Endothelial cell of umbilical vein (primary cell): ENCODE measurements at regions not wholly inside any gene's neighbourhood (a gene's known extent, or its start where the extent isn't known, plus 50 kb on each side); places are given as distances from the start of the nearest gene placed in this dataset.

Source experiments
- BruUV-seq: library from RNA; stranded (reverse); fragments of 400-500 nt; replicated peaks from 2 replicates; lab custom pipeline; 2021; lab: Mats Ljungman, UMichigan
- CTCF ChIA-PET: fragments of 300-600, 350-600 bp; sonication (Branson Sonifier 250); formaldehyde crosslinking; loops from one replicate; lab custom pipeline; 2021; ENCODE audit warnings: antibody characterized with exemption, inconsistent platforms; lab: Charles Lee
- POLR2A ChIA-PET: fragments of 300-600, 350-600 bp; sonication (Branson Sonifier 250); formaldehyde crosslinking; loops from one replicate; lab custom pipeline; 2021; ENCODE audit warnings: antibody characterized with exemption, inconsistent platforms; lab: Charles Lee
- DNase-seq: peaks from one replicate; pipeline ENCODE4 v3.0.0-alpha.2; 2011; ENCODE audit warnings: low read depth, low spot score
- FAIRE-seq: peaks from 2 replicates; lab custom pipeline; 2011; peaks lifted over from hg19 to GRCh38; lab: Jason Lieb, UNC
- H2AFZ ChIP-seq: 2 replicates; pipeline ENCODE4 v1.6.0; 2012; ENCODE audit warnings: low read depth, low read length, control low read depth, inconsistent platforms
- H3K27ac ChIP-seq: 2 replicates; pipeline ENCODE4 v1.5.1; 2011; ENCODE audit warnings: low read depth, mild to moderate bottlenecking, control low read depth, low read length, moderate library complexity; ENCODE audit not compliant: insufficient read depth
- H3K27me3 ChIP-seq, 2 experiments: 2 replicates each; pipeline versions ENCODE4 v1.6.0 to v1.6.1; 2011; ENCODE audit warnings: low read length in 2 of 2, mixed read lengths in 1 of 2; ENCODE audit not compliant: control insufficient read depth in 2 of 2, insufficient read depth in 2 of 2
- H3K36me3 ChIP-seq, 2 experiments: 2 replicates in 1 of 2; 3 replicates in 1 of 2; pipeline ENCODE4 v1.5.1; 2011; ENCODE audit warnings: low read length in 2 of 2, mild to moderate bottlenecking in 1 of 2, moderate library complexity in 1 of 2; ENCODE audit not compliant: control insufficient read depth in 2 of 2, insufficient read depth in 2 of 2; ENCODE audit errors: extremely low read depth in 1 of 2
- H3K4me1 ChIP-seq: 3 replicates; pipeline ENCODE4 v1.5.1; 2011; ENCODE audit warnings: mild to moderate bottlenecking, low read length; ENCODE audit not compliant: control insufficient read depth, insufficient read depth; ENCODE audit errors: extremely low read depth
- H3K4me2 ChIP-seq: 2 replicates; pipeline ENCODE4 v1.6.1; 2011; ENCODE audit warnings: low read length, control low read depth, mixed read lengths; ENCODE audit not compliant: insufficient read depth
- H3K4me3 ChIP-seq, 3 experiments: fragments of 200-600 bp in 1 of 3; sonication (generic), shearing (Covaris generic) in 1 of 3; replicated peaks in 1 of 3; 2 replicates each; pipeline ENCODE4 v1.5.1; 2011 to 2016; ENCODE audit warnings: control low read depth in 3 of 3, low read length in 3 of 3, mild to moderate bottlenecking in 2 of 3, inconsistent platforms in 1 of 3, low read depth in 1 of 3, moderate library complexity in 1 of 3; ENCODE audit not compliant: insufficient read depth in 1 of 3
- H3K79me2 ChIP-seq: 2 replicates; pipeline ENCODE4 v1.6.0; 2012; ENCODE audit warnings: low read length, inconsistent platforms; ENCODE audit not compliant: control insufficient read depth, insufficient read depth
- H3K9ac ChIP-seq: replicated peaks from 2 replicates; pipeline ENCODE3; 2011; ENCODE audit warnings: low read length, control low read depth; ENCODE audit not compliant: insufficient read depth; ENCODE audit errors: extremely low read depth
- H3K9me1 ChIP-seq: replicated peaks from 3 replicates; pipeline ENCODE4 v1.6.0; 2011; ENCODE audit warnings: mild to moderate bottlenecking, low read length; ENCODE audit not compliant: control insufficient read depth, insufficient read depth; ENCODE audit errors: extremely low read depth
- H3K9me3 ChIP-seq: replicated peaks from 2 replicates; pipeline ENCODE4 v1.5.1; 2012; ENCODE audit warnings: low read length, inconsistent platforms; ENCODE audit not compliant: control insufficient read depth, insufficient read depth
- H4K20me1 ChIP-seq: replicated peaks from 2 replicates; pipeline ENCODE3; 2011; ENCODE audit warnings: mild to moderate bottlenecking, low read length; ENCODE audit not compliant: control insufficient read depth, insufficient read depth; ENCODE audit errors: extremely low read depth
- CTCF ChIP-seq, 2 donors: IDR thresholded peaks; 1 replicate in 1 of 2; 2 replicates in 1 of 2; pipeline ENCODE4 v1.5.1; 2011; ENCODE audit warnings: low read length in 2 of 2, mild to moderate bottlenecking in 2 of 2, moderate library complexity in 2 of 2, control low read depth in 1 of 2, inconsistent platforms in 1 of 2, low read depth in 1 of 2; ENCODE audit not compliant: insufficient read depth in 1 of 2; ENCODE audit errors: extremely low read depth in 1 of 2
- EZH2 ChIP-seq: IDR thresholded peaks from 2 replicates; pipeline ENCODE4 v1.6.1; 2012; ENCODE audit warnings: borderline replicate concordance, low read depth, mild to moderate bottlenecking, moderate library complexity, low read length, inconsistent platforms; ENCODE audit not compliant: severe bottlenecking
- FOS ChIP-seq: IDR thresholded peaks from 2 replicates; pipeline ENCODE4 v1.6.1; 2011; ENCODE audit warnings: mild to moderate bottlenecking, low read length, moderate library complexity, borderline replicate concordance; ENCODE audit not compliant: insufficient read depth
- GATA2 ChIP-seq: IDR thresholded peaks from 2 replicates; pipeline ENCODE4 v1.7.0; 2011; ENCODE audit warnings: low read depth, mild to moderate bottlenecking, moderate library complexity, mixed read lengths, low read length; ENCODE audit not compliant: insufficient read length, insufficient read depth
- JUN ChIP-seq: IDR thresholded peaks from 2 replicates; pipeline ENCODE4 v1.6.1; 2011; ENCODE audit warnings: borderline replicate concordance, low read depth; ENCODE audit not compliant: insufficient read length, insufficient read depth
- MAX ChIP-seq: IDR thresholded peaks from 2 replicates; pipeline ENCODE4 v1.6.1; 2011; ENCODE audit not compliant: insufficient read depth, insufficient read length
- MYC ChIP-seq: IDR thresholded peaks from one replicate; pipeline ENCODE4 v1.6.1; 2011; ENCODE audit warnings: mild to moderate bottlenecking, low read depth, low read length
- POLR2A ChIP-seq: IDR thresholded peaks from 2 replicates; pipeline ENCODE4 v1.6.1; 2012; ENCODE audit warnings: low read depth, mild to moderate bottlenecking, control low read depth, low read length
- POLR2AphosphoS5 ChIP-seq: IDR thresholded peaks from 2 replicates; pipeline ENCODE4 v1.6.1; 2012; ENCODE audit warnings: low read depth, mild to moderate bottlenecking, control low read depth, low read length, moderate library complexity; ENCODE audit not compliant: insufficient read depth
- dilution Hi-C: fragments of 300-500 bp; cut with MboI; formaldehyde crosslinking; loops from one replicate; pipeline ENCODE4 v1.15.0; 2019; ENCODE audit warnings: low sequenced_read_pairs; ENCODE audit not compliant: extremely low pct_ligation_motif_present
- intact Hi-C: fragments of 100-400 bp; cut with micrococcal nuclease; formaldehyde crosslinking; loops from one replicate; pipeline ENCODE4 v1.10.0; 2022

GRCh38 chr1:29467989-29468900 lies 231.9 kb downstream of the PTPRU start:
- no peaks in the 10 kb centered on the region for H3K9me3 ChIP-seq
- no peaks in the 10 kb centered on the region for H3K4me1 ChIP-seq
- DNase-seq = no peak
- H3K27ac ChIP-seq = no peak overlapping the region
- no peaks in the 10 kb centered on the region for H3K36me3 ChIP-seq
- intact Hi-C loops (no loop called here), dilution Hi-C loops (no loop called here)
- no peaks in the 10 kb centered on the region for H3K27me3 ChIP-seq
- no peaks in the 10 kb centered on the region for H3K79me2 ChIP-seq
- no peak overlapping the region for H3K4me2 ChIP-seq
- BruUV-seq = no TSS peak
- no peaks in the 10 kb centered on the region for H4K20me1 ChIP-seq
- CTCF ChIA-PET = no interaction called here
- POLR2A ChIA-PET = no interaction called here
- H3K9ac ChIP-seq = no peak overlapping the region
- no peak overlapping the region for H2AFZ ChIP-seq
- TF ChIP-seq MYC (no peak), EZH2 (no peak), MAX (no peak), GATA2 (no peak), FOS (no peak), POLR2A (no peak), POLR2AphosphoS5 (no peak), CTCF (IDR thresholded peaks at IDR 0.05; ENCODE audit: extremely low read depth in 1 of 2, insufficient read depth in 1 of 2, low read depth in 1 of 2, low read length in 2 of 2) (no peak), JUN (no peak)
- no peaks in the 10 kb centered on the region for H3K9me1 ChIP-seq
- H3K4me3 ChIP-seq = no peak overlapping the region
- no peak for FAIRE-seq
